Midbrain (tissue), 1 donor: ENCODE measurements at regions not wholly inside any gene's neighbourhood (a gene's known extent, or its start where the extent isn't known, plus 50 kb on each side); places are given as distances from the start of the nearest gene placed in this dataset.

Experiments used
- DNase-seq: peaks from one replicate; lab custom pipeline; 2025; lab: John Stamatoyannopoulos, UW

DNA sequence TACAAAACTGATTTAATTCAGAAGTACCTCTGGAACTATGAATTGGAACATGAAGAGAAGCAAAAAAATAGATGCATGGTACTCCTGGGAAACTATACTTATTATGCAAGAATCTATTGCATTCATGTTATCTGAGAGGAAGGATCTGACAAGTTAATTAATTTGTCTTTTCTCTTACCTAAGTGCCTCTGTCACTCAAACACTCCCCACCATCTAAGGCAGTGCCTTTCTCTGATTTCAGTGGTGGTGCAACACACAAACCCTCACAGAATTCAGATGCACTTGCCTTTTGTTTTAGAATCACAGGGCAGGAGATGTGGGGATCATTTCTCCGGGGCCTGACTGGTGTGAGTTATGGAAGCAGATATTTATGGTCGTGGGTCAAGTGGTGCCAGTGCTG, 52.5 kb upstream of the C9orf72 start:
- DNase-seq = no peak

GRCh38 chr9:27626244-27627187, 53.2 kb upstream of the C9orf72 start:
- no peak for DNase-seq

DNA sequence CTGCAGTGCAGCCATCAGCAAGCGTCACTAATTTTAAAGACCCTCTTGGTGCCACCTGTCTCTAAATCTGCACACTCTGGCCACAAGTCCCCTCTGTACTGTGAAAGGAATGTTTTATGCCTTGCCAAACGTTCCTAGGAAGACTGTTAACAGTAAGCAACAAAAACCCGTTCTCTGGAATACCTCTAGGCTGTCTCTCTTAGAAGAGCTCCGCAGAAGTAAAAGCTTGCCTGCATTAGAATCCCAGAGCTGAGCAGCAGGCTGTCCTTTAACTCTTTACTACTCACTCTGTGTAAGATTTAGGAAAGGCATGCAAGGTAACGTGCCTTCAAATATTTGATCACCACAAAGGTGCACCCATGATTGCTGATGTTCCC, 53.9 kb upstream of the C9orf72 start:
- DNase-seq = no peak

- no peak for DNase-seq
Measured at GRCh38 chr9:27628311-27628710, 55.0 kb upstream of the C9orf72 start.

GRCh38 chr9:27629425-27629824, 56.1 kb upstream of the C9orf72 start:
- no peak for DNase-seq

- DNase-seq = no peak
Measured at GRCh38 chr9:27632254-27632653, 59.0 kb upstream of the C9orf72 start.

- no peak for DNase-seq
Measured at GRCh38 chr9:27633764-27634163, 60.5 kb upstream of the C9orf72 start.

GRCh38 chr9:27634879-27635278, 61.6 kb upstream of the C9orf72 start:
- DNase-seq = no peak

DNA sequence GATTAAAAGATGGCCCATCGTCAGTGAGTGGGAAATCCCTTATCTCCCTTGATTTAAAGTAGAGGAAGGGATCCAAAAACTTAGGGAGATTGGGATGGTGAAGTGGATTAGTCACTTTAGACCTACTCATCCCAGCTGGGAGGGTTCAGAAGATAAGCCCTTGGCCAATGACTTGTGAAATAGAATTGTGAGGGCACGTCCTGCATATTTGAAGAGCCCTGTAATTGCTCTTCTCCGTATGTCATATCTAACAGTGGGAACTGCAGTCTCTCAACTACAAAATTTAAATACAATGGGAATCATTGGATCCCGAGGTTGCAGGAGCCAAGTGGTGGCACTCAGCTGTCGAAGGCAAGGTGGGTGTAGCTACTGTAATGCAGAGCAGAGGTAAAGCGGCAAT, 65.4 kb upstream of the C9orf72 start:
- no peak for DNase-seq

- no peak for DNase-seq
Measured at GRCh38 chr9:27645161-27645840, 72.0 kb upstream of the C9orf72 start.

DNA sequence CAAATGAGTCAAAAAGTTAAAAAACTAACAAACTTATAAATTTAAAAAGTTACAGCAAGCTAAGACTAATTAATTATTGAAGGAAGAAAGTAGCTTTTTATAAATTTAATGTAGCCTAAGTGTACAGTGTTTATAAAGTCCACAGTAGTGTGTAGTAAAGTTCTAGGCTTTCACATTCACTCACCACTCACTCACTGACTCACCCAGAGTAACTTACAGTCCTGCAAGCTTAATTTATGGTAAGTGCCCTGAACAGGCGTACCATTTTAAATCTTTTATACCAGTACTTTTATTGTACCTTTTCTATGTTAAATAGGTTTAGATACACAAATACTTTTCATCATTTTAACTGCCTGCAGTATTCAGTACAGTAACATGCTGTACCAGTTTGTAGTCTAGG, 80.0 kb upstream of the C9orf72 start:
- no peak for DNase-seq

DNA sequence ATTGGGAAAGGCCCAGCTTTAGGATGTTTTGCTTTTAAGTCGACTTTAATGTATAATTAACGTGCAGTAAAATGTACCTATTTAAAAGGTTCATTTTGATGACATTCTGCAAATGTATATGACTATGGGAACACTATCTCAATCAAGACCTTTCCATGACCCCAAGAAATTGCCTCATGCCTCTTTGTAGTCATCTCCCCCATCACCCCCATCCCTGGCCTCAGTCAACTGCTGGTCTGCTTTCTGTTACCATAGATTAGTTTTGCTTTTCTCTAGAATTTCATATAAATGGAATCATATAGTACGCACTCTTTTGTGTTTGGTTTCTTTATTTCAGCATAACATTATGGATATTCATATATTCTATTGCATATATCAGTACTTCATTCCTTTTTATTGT, 80.7 kb upstream of the C9orf72 start:
- no peak for DNase-seq

DNA sequence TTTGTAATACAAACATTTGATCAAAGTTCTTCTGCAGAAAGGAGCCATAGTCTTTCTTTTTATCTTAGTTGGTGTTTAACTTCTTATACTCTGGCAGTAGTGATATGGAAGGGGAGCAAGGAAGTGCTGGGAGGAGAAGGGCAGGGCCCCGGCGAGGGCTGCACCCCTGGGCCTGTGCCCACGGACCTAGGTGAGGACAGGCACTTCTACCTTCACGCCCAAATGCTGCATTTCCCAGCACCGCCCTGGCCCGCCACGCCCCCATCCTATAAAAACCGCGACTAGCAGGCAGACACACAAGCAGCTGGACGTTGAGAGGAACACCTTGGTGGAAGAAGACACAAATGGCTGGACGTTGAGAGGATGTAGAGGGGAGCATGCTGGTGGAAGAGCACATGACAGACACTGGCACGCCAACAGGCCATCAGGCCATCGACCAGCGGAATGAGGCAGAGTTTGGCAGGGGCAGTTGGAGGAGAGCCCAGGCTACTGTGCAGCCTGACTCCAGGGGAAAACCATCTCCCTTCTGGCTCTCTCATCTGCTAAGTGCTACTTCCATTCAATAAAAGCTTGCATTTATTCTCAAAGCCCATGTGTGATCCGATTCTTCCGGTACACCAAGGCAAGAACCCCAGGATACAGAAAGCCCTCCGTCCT, 81.5 kb upstream of the C9orf72 start:
- DNase-seq = peak; percentile 12

DNA sequence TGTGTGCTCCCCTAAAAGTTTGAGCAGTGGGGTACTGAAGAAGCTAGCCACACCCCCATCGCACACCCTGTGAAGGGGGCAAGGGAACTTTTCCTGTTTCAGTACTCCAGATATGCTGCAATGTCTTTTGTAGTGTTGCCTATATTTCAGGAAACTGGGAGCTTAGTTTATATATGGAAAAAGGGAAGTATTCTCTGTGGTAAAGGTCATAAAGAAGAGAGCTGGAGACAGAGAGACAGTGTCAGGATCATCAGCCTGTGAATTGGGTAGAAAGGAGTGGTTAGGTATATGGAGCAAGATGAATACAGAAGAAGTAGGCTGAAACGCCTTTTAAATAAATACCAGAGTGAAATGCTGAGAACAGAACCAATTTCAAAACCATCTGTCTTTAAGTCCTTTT, 82.2 kb upstream of the C9orf72 start:
- no peak for DNase-seq

GRCh38 chr9:27659001-27659400, 85.7 kb upstream of the C9orf72 start:
- DNase-seq = no peak

GRCh38 chr9:27659571-27659970, 86.3 kb upstream of the C9orf72 start:
- DNase-seq = peak; percentile 12

DNA sequence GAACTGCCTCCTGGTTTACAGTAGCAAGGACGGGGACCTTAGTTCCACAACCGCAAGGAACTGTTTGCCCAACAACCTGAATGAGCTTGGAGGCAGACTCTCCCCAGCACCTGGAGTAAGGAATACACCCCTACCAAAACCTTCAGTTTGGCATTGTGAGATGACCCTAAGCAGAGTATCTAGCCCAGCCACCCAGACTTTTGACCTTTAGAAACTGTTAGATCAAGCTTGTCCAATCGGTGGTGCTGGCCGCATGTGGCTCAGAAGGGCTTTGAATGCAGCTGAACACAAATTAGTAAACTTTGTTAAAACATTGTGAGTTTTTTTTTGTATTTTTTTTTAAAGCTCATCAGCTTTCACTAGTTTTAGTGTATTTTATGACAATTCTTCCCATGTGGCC, 86.9 kb upstream of the C9orf72 start:
- DNase-seq = no peak

DNA sequence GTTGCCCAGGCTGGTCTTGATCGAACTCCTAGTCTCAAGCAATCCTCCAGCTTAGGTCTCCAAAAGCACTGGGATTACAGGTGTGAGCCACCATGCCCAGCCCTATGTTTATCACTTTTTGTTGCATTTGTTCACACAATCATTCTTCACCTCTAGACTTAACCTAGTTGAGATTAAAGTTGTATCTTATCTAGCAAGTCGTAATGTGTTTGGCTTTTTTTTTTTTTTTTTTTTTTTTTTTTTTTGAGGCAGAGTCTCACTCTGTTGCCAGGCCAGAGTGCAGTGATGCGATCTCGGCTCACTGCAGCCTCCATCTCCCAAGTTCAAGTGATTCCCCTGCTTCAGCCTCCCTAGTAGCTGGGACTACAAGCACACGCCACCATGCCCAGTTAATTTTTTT, 90.2 kb upstream of the C9orf72 start:
- DNase-seq = no peak

- no peak for DNase-seq
Measured at GRCh38 chr9:27664121-27664779, 91.0 kb upstream of the C9orf72 start.

DNA sequence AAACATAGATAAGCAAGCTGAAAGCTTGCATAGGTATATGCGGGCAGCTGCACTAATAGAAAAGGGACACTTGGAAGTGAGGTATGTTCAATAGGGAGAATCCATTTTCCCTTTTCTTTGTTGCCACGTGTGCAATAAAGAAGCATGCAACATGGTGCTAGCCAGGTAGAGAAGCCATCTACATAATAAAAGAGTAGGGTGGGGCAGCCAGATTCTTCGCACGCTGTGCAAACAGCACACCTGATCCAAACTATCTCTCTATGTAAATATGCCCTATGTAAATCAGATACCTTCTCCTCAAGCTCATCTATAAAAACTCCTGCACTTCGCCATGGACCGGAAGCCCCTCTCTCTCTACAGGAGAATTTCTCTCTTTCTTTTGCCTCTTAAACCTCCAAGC, 91.9 kb upstream of the C9orf72 start:
- DNase-seq = no peak

DNA sequence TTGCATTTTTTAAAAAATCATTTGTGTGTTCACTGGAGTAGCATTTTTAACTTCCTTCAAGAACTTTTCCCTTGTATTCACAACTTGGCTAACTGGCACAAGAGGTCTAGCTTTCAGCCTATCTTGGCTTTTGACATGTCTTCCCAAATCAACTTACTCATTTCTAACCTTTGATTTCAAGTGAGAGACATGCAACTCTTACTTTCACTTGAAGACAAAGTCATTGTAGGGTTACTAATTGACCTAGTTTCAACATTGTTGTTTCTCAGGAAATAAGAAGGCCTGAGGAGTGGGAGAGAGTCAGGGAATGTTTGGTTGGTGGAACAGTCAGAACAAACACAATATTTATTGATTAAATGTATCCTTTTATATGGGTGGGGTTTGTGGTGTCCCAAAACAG, 95.0 kb upstream of the C9orf72 start:
- no peak for DNase-seq

- no peak for DNase-seq
Measured at GRCh38 chr9:27671636-27672035, 98.4 kb upstream of the C9orf72 start.
